Trophoblast cell (in vitro differentiated cells and primary cell): ENCODE measurements at regions not wholly inside any gene's neighbourhood (a gene's known extent, or its start where the extent isn't known, plus 50 kb on each side); places are given as distances from the start of the nearest gene placed in this dataset.

Experiments
- DNase-seq, 2 donors: peaks; one replicate each; pipeline ENCODE4 v3.0.0-alpha.2; 2016
- H2AFZ ChIP-seq: 2 replicates; pipeline ENCODE4 v1.6.1; 2013; ENCODE audit warnings: low read length, moderate library complexity, mild to moderate bottlenecking; ENCODE audit not compliant: insufficient read depth, poor library complexity
- H2AK5ac ChIP-seq: 2 replicates; pipeline ENCODE4 v1.6.1; 2013; ENCODE audit warnings: mild to moderate bottlenecking, low read length
- H2BK120ac ChIP-seq: 2 replicates; pipeline ENCODE4 v1.6.1; 2013; ENCODE audit warnings: low read length, mild to moderate bottlenecking, moderate library complexity; ENCODE audit not compliant: insufficient read depth, poor library complexity
- H2BK12ac ChIP-seq: 2 replicates; pipeline ENCODE4 v1.6.1; 2013; ENCODE audit warnings: mild to moderate bottlenecking, low read length, moderate library complexity
- H2BK5ac ChIP-seq: 2 replicates; pipeline ENCODE4 v1.6.1; 2013; ENCODE audit warnings: low read length, low read depth, moderate library complexity, mild to moderate bottlenecking; ENCODE audit not compliant: poor library complexity
- H3K14ac ChIP-seq: 2 replicates; pipeline ENCODE4 v1.6.1; 2013; ENCODE audit warnings: mild to moderate bottlenecking, low read length
- H3K18ac ChIP-seq: 2 replicates; pipeline ENCODE4 v1.6.1; 2013; ENCODE audit warnings: mild to moderate bottlenecking, low read length
- H3K23ac ChIP-seq: 2 replicates; pipeline ENCODE4 v1.6.1; 2013; ENCODE audit warnings: low read length
- H3K27ac ChIP-seq: 2 replicates; pipeline ENCODE4 v1.5.1; 2013; ENCODE audit warnings: low read depth, mild to moderate bottlenecking, inconsistent platforms, low read length, moderate library complexity
- H3K27me3 ChIP-seq: 2 replicates; pipeline ENCODE4 v1.6.1; 2013; ENCODE audit warnings: inconsistent platforms, mild to moderate bottlenecking, low read length, moderate library complexity; ENCODE audit not compliant: insufficient read depth
- H3K36me3 ChIP-seq, 2 experiments: 1 replicate in 1 of 2; 2 replicates in 1 of 2; pipeline ENCODE4 v1.6.1; 2013; ENCODE audit warnings: low read length in 2 of 2, mild to moderate bottlenecking in 2 of 2, moderate library complexity in 1 of 2; ENCODE audit not compliant: insufficient read depth in 2 of 2, control insufficient read depth in 1 of 2
- H3K4ac ChIP-seq: 2 replicates; pipeline ENCODE4 v1.6.1; 2013; ENCODE audit warnings: low read depth, mild to moderate bottlenecking, low read length, moderate library complexity
- H3K4me1 ChIP-seq, 2 experiments: 1 replicate in 1 of 2; 2 replicates in 1 of 2; pipeline ENCODE4 v1.6.1; 2013; ENCODE audit warnings: low read length in 2 of 2, mild to moderate bottlenecking in 2 of 2, moderate library complexity in 1 of 2; ENCODE audit not compliant: insufficient read depth in 2 of 2, control insufficient read depth in 1 of 2
- H3K4me2 ChIP-seq: 2 replicates; pipeline ENCODE4 v1.6.1; 2013; ENCODE audit warnings: inconsistent platforms, mild to moderate bottlenecking, low read length, moderate library complexity
- H3K4me3 ChIP-seq: 2 replicates; pipeline ENCODE4 v1.5.1; 2013; ENCODE audit warnings: mild to moderate bottlenecking, low read depth, low read length, inconsistent platforms
- H3K79me1 ChIP-seq: one replicate; pipeline ENCODE4 v1.6.1; 2013; ENCODE audit warnings: low read length
- H3K79me2 ChIP-seq: 2 replicates; pipeline ENCODE4 v1.6.1; 2013; ENCODE audit warnings: low read length, mild to moderate bottlenecking; ENCODE audit not compliant: control insufficient read depth, insufficient read depth, poor library complexity
- H3K9ac ChIP-seq: 2 replicates; pipeline ENCODE4 v1.6.1; 2013; ENCODE audit warnings: mild to moderate bottlenecking, low read length
- H3K9me3 ChIP-seq: 2 replicates; pipeline ENCODE4 v1.6.1; 2013; ENCODE audit warnings: low read depth, mild to moderate bottlenecking, control low read depth, inconsistent platforms, low read length; ENCODE audit not compliant: insufficient read depth
- H4K12ac ChIP-seq: 2 replicates; pipeline ENCODE4 v1.6.1; 2013; ENCODE audit warnings: low read depth, mild to moderate bottlenecking, low read length, moderate library complexity
- H4K8ac ChIP-seq: 2 replicates; pipeline ENCODE4 v1.6.1; 2013; ENCODE audit warnings: low read depth, mild to moderate bottlenecking, low read length, moderate library complexity
- H4K91ac ChIP-seq: one replicate; pipeline ENCODE4 v1.6.1; 2013; ENCODE audit warnings: low read depth, mild to moderate bottlenecking, low read length, moderate library complexity
- WGBS: extraction: QIAGEN DNeasy Blood & Tissue Kit; methylation state at CpG from one replicate; pipeline ENCODE4 v1.1.7; 2013; ENCODE audit warnings: missing lambda C conversion rate; ENCODE audit not compliant: insufficient read length, insufficient coverage; ENCODE audit errors: extremely low coverage; 5-methylcytosine and 5-hydroxymethylcytosine counted together

DNA sequence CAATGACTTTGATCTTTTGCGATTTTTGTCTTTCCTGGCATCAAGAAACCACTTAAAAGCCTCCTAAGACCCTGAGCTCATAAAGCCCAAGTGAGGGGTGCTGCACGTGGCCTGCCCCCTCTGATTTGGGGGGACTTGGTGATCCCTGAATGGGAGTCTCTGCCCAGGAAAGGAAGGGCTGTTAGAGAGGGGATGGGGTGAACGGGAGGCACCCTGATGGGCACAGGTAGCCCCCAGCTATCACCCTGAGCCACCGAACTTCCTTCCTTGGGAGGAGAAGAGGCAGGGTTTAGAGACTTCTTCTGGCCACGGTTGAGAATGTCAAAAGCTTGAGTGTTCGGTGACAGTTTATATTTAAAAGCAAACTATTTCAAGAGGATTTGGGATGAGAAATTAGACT lies 305.5 kb downstream of the ZNF536 start:
- Histone ChIP-seq H3K4me1 (no peaks in the 10 kb centered on the region), H3K4ac (no peak overlapping the region), H3K4me2 (no peak overlapping the region), H2BK5ac (no peak overlapping the region), H4K8ac (no peak overlapping the region), H3K79me1 (no peaks in the 10 kb centered on the region), H3K79me2 (no peaks in the 10 kb centered on the region), H4K91ac (no peak overlapping the region), H3K9ac (no peak overlapping the region), H2BK120ac (no peak overlapping the region), H4K12ac (no peak overlapping the region), H2AK5ac (no peak overlapping the region), H3K27ac (no peak overlapping the region), H2BK12ac (no peak overlapping the region), H3K23ac (no peak overlapping the region), H3K18ac (no peak overlapping the region), H2AFZ (no peak overlapping the region), H3K14ac (no peak overlapping the region), H3K4me3 (no peak overlapping the region), H3K36me3 (no peaks in the 10 kb centered on the region), H3K9me3 (peaks cover 4% of the 10 kb centered on the region), H3K27me3 (no peaks in the 10 kb centered on the region)
- DNase-seq, result no peak
- no CpG with 5 or more reads among the region's 6 CpGs for WGBS

DNA sequence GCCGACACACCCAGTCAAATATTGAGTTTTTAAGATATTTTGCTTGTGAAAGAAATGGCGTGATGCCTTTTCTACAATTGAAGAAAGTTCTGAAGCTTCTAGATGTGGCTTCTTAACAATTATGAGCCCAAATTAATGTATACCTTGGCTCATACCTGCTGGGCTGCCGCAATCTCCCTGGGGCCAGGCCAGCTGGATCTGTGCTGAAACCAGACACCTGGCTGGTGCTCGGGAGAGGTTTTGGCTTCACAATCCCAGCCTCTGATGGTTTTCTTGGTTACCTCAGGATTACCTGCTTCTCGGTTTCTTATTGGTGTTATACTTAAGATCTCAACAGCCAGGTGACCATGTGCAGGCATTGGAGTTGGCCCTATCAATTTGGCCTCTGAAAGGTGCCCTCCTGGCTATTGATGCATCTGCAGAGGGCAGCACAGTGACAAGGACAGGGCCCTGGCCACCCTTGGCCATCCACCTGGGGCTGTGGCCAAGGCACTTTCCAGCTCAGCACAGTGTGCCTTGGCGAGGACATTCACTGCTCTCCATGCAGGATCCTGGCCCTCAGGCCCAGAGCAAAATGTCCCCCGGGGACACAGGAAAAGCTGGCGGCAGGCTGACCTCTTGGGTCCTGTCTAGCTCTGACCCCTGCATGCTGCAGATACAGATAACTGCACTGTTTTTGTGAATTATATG lies 305.0 kb downstream of the ZNF536 start:
- no peak overlapping the region for H2BK120ac ChIP-seq
- no peak overlapping the region for H3K9ac ChIP-seq
- no peak overlapping the region for H3K18ac ChIP-seq
- no peak overlapping the region for H3K23ac ChIP-seq
- no peak overlapping the region for H2AK5ac ChIP-seq
- no peak overlapping the region for H2AFZ ChIP-seq
- no peak overlapping the region for H2BK12ac ChIP-seq
- no peak overlapping the region for H3K4me3 ChIP-seq
- H3K79me2 ChIP-seq, result no peaks in the 10 kb centered on the region
- peaks cover 4% of the 10 kb centered on the region for H3K9me3 ChIP-seq
- no peaks in the 10 kb centered on the region for H3K36me3 ChIP-seq
- H4K91ac ChIP-seq, result no peak overlapping the region
- no peaks in the 10 kb centered on the region for H3K4me1 ChIP-seq
- WGBS, result no CpG with 5 or more reads among the region's 8 CpGs
- H3K4me2 ChIP-seq, result no peak overlapping the region
- DNase-seq, result no peak
- H2BK5ac ChIP-seq, result no peak overlapping the region
- no peaks in the 10 kb centered on the region for H3K79me1 ChIP-seq
- no peak overlapping the region for H3K4ac ChIP-seq
- H4K8ac ChIP-seq, result no peak overlapping the region
- H4K12ac ChIP-seq, result no peak overlapping the region
- no peak overlapping the region for H3K27ac ChIP-seq
- H3K27me3 ChIP-seq, result no peaks in the 10 kb centered on the region
- no peak overlapping the region for H3K14ac ChIP-seq

DNA sequence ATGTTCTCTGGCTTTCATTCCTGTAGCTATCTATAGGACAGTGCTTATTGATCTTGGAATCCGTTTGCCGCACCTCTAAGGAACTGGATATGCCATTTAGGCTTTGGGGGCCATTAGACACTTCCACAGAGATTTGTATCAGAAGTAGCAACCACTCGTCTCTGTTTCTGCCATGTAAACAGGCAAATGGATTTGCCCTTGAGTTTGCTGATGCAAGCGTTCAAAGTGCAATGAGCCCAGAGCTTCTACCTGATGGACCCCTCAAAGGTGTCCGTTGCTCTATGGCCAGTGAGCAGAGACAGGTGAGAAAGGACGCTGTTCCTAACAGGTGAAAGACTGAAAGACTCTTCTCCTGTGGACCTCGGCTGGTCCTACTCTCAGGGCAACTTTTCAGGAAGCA lies 302.9 kb downstream of the ZNF536 start:
- no CpG with 5 or more reads among the region's 7 CpGs for WGBS
- Histone ChIP-seq H3K79me2 (no peaks in the 10 kb centered on the region), H3K18ac (no peak overlapping the region), H3K14ac (no peak overlapping the region), H3K27ac (no peak overlapping the region), H4K8ac (no peak overlapping the region), H3K9me3 (peaks cover 4% of the 10 kb centered on the region), H3K23ac (no peak overlapping the region), H2AK5ac (no peak overlapping the region), H3K4me2 (no peak overlapping the region), H3K4me1 (no peaks in the 10 kb centered on the region), H3K4me3 (no peak overlapping the region), H2AFZ (no peak overlapping the region), H4K91ac (no peak overlapping the region), H2BK12ac (no peak overlapping the region), H3K4ac (no peak overlapping the region), H3K27me3 (no peaks in the 10 kb centered on the region), H3K79me1 (no peaks in the 10 kb centered on the region), H2BK120ac (no peak overlapping the region), H3K36me3 (no peaks in the 10 kb centered on the region), H2BK5ac (no peak overlapping the region), H4K12ac (no peak overlapping the region), H3K9ac (no peak overlapping the region)
- DNase-seq, result no peak

DNA sequence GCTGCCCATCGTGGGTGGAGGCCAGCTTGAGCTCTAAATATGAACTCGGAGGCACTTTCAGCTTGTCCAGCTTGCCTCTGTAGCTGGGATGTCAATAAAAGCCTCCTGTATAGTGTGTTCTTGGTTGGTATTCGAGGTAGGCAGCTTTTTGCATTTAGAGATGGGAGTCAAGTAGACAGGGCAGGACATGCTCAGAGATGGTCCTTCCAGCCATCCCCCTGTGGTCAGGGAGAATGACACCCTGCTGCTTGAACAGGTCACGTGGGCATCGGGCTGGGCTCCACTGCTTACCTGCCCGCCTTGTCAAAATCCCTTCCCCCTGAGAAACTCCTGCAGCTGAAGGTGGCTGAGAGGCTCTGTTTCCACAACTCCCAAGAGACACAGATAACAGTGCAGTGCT lies 302.5 kb downstream of the ZNF536 start:
- H4K91ac ChIP-seq, result no peak overlapping the region
- no peak overlapping the region for H3K18ac ChIP-seq
- H3K27ac ChIP-seq, result no peak overlapping the region
- DNase-seq, result no peak
- H3K27me3 ChIP-seq, result no peaks in the 10 kb centered on the region
- no peak overlapping the region for H2BK12ac ChIP-seq
- no peak overlapping the region for H2BK120ac ChIP-seq
- H3K36me3 ChIP-seq, result no peaks in the 10 kb centered on the region
- WGBS, result no CpG with 5 or more reads among the region's 6 CpGs
- H3K4me1 ChIP-seq, result no peaks in the 10 kb centered on the region
- no peak overlapping the region for H3K4me2 ChIP-seq
- H3K79me2 ChIP-seq, result no peaks in the 10 kb centered on the region
- H3K4ac ChIP-seq, result no peak overlapping the region
- no peak overlapping the region for H2AK5ac ChIP-seq
- no peaks in the 10 kb centered on the region for H3K79me1 ChIP-seq
- H3K4me3 ChIP-seq, result no peak overlapping the region
- H3K23ac ChIP-seq, result no peak overlapping the region
- peaks cover 4% of the 10 kb centered on the region for H3K9me3 ChIP-seq
- no peak overlapping the region for H2BK5ac ChIP-seq
- H4K8ac ChIP-seq, result no peak overlapping the region
- no peak overlapping the region for H3K9ac ChIP-seq
- no peak overlapping the region for H4K12ac ChIP-seq
- no peak overlapping the region for H3K14ac ChIP-seq
- H2AFZ ChIP-seq, result no peak overlapping the region
